Bronchial epithelial cell (primary cell): ENCODE measurements at regions not wholly inside any gene's neighbourhood (a gene's known extent, or its start where the extent isn't known, plus 50 kb on each side); places are given as distances from the start of the nearest gene placed in this dataset.

Source experiments
- DNase-seq: peaks from one replicate; pipeline ENCODE4 v3.0.0-alpha.2; 2010; ENCODE audit warnings: low read depth
- FAIRE-seq: peaks from 2 replicates; lab custom pipeline; 2011; peaks lifted over from hg19 to GRCh38; lab: Jason Lieb, UNC
- H3K27me3 ChIP-seq: 2 replicates; pipeline ENCODE4 v1.5.1; 2011; ENCODE audit warnings: low read length; ENCODE audit not compliant: control insufficient read depth, insufficient read depth
- H3K36me3 ChIP-seq: 2 replicates; pipeline ENCODE4 v1.5.1; 2011; ENCODE audit warnings: low read length; ENCODE audit not compliant: control insufficient read depth, insufficient read depth
- H3K4me3 ChIP-seq: 2 replicates; pipeline ENCODE4 v1.5.1; 2011; ENCODE audit warnings: mild to moderate bottlenecking, low read depth, low read length, control low read depth
- TF ChIP-seq, protein P1 (sequence below): IDR thresholded peaks from 2 replicates; pipeline ENCODE4 v1.5.1; 2011; ENCODE audit warnings: mild to moderate bottlenecking, moderate library complexity, low read length, control low read depth, inconsistent platforms; ENCODE audit not compliant: insufficient read depth, severe bottlenecking

DNA sequence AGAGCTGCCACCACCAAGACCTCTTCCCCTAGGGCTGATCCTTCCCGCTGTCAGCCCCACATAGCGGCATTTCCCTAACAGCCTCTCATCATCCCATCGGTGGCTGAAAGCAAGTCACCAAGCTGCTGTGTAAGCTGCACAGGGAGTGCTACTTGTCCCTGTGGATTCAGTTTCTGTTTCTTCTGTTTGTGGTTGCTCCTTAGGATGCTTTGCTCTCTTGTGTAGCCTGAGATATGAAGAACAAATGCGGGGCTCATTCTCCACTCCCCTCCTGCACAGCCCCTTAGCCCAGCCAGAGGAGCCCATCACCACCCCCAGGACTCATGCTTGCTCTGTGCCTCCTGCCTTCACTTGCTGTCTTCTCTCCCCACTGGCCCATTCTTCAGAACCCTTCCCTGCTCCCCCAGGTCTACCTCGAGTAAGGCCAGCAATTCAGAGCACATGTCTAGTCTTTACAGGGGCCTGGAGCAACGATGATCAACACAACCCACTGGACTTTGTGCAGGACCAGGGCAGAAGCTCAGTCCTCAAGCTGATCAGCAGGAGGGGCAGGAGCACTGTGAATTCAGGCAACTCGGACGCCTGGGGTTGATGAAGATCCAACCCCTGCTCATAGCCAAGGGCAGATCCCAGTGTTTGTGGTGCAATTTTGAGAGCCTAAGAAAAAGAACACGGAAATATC lies 82.6 kb upstream of the GALNT2 start:
- H3K27me3 ChIP-seq = no peaks in the 10 kb centered on the region
- TF ChIP-seq, protein P1, sequence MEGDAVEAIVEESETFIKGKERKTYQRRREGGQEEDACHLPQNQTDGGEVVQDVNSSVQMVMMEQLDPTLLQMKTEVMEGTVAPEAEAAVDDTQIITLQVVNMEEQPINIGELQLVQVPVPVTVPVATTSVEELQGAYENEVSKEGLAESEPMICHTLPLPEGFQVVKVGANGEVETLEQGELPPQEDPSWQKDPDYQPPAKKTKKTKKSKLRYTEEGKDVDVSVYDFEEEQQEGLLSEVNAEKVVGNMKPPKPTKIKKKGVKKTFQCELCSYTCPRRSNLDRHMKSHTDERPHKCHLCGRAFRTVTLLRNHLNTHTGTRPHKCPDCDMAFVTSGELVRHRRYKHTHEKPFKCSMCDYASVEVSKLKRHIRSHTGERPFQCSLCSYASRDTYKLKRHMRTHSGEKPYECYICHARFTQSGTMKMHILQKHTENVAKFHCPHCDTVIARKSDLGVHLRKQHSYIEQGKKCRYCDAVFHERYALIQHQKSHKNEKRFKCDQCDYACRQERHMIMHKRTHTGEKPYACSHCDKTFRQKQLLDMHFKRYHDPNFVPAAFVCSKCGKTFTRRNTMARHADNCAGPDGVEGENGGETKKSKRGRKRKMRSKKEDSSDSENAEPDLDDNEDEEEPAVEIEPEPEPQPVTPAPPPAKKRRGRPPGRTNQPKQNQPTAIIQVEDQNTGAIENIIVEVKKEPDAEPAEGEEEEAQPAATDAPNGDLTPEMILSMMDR = no peak
- DNase-seq (no peak), FAIRE-seq (no peak)
- no peaks in the 10 kb centered on the region for H3K36me3 ChIP-seq
- H3K4me3 ChIP-seq = no peak overlapping the region

DNA sequence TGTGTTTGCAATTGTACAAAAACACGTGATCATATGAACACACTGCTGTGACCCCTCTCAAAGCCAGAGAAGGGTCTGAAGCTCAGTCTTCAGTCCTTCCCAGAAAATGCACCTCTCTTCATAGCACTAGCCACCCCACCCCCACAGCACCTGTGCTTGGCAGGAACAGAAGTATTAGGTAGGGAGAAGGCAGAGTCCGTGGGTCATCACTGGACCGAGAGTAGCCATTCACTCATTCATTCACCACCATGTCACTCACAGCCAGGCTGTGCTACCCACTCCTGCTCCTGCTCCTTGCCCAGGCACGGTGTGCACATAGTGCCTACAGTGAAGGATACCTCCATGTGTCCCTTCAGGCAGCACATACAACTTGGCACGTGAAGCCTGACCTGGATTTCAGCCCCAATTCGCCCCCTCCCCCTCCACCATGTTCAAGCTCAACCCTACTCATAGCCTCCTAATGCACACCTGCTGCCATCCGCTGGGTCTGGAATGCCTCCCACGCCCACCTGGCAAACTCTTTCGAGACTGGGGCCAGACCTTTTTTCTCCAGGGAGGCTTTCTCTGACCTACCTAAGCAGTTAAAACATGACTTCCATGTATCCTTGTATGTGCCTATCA lies 81.9 kb upstream of the GALNT2 start:
- FAIRE-seq = no peak
- Histone ChIP-seq H3K4me3 (no peak overlapping the region), H3K27me3 (no peaks in the 10 kb centered on the region), H3K36me3 (no peaks in the 10 kb centered on the region)
- TF ChIP-seq, protein P1 = no peak
- DNase-seq = no peak

DNA sequence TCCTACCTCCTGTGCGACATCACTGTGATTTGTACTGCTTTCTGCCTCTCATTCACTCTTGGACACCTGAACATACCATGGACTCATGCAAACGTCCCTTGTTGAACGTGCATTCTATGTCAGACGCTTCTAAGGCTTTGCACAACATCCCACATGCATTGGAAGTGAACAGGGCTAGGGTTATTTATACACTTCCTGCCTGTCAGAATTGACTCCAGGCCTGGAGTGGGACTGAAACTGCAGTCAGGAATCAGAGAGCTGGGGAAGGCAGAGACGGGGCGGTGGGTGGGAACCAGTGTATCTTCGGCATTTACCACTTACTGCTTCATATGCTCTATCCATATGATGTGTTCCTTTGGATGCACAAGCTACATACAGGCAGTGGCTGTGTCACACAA lies 81.4 kb upstream of the GALNT2 start:
- no peak for FAIRE-seq
- no peaks in the 10 kb centered on the region for H3K27me3 ChIP-seq

DNA sequence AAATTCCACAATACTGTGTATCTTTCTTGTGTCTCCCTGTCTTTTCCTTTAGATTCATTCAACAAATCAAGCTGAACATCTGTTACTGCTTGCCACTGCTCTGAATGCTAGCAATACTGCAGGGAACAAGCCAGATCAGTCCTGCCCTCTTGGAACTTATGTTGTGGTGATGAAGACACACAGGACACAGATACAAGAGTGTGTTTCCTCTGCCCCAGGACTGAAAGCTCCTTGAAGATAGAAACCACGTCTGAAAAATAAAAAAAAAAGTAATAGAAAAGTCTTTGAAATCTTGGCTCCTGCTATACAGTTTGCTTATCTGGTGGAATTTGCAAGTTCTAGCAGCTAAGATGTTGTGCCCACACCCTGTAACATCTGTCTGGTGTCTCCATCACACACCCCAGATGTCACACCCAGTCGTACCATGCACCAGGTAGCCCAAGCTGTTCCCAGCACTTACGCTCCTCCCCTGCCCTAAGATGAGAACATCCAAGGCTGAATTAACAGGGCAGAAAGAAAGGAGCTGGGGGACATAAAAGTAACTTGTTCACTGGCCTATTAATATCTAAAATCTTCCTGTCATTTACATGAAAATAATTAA lies 80.2 kb upstream of the GALNT2 start:
- FAIRE-seq (no peak), DNase-seq (no peak)
- Histone ChIP-seq H3K4me3 (no peak overlapping the region), H3K36me3 (no peaks in the 10 kb centered on the region), H3K27me3 (peaks cover 2% of the 10 kb centered on the region)
- TF ChIP-seq, protein P1 = no peak

More for the DNA sequence above, 81.4 kb upstream of the GALNT2 start:
- H3K4me3 ChIP-seq = no peak overlapping the region
- no peak for DNase-seq
- TF ChIP-seq, protein P1 = no peak
- no peaks in the 10 kb centered on the region for H3K36me3 ChIP-seq

DNA sequence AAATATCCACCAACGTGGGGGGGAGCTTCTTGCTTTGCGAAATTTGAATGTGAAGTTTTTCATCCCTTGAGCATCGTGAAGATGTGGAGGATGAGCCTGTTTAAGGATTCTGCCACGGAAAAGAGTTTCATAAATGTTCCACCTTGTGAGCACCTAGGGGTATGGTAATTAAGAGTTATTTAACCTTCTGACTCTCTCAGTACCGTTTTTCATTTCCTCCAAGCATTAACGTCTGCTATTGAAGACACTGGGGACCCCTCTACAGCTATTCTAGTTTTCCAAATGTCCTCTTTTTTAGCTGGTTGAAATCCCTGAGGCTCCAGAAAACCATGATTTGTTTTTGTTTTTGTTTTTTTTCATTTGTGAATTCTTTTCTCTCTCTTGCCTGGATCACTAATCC lies 79.1 kb upstream of the GALNT2 start:
- Histone ChIP-seq H3K27me3 (peaks cover 2% of the 10 kb centered on the region), H3K36me3 (no peaks in the 10 kb centered on the region), H3K4me3 (no peak overlapping the region)
- TF ChIP-seq, protein P1 = no peak
- DNase-seq = no peak
- FAIRE-seq = no peak
